Liver (tissue), 3 donors: ENCODE measurements at regions not wholly inside any gene's neighbourhood (a gene's known extent, or its start where the extent isn't known, plus 50 kb on each side); places are given as distances from the start of the nearest gene placed in this dataset.

Source experiments
- EGR1 ChIP-seq, 2 donors: IDR thresholded peaks; 2 replicates each; pipeline ENCODE4 v1.6.1; 2016 to 2018; ENCODE audit warnings: antibody characterized with exemption in 2 of 2, low read depth in 2 of 2
- FOXA1 ChIP-seq: IDR thresholded peaks from 2 replicates; pipeline ENCODE4 v1.6.1; 2016; ENCODE audit warnings: antibody characterized with exemption
- GABPA ChIP-seq, 2 donors: IDR thresholded peaks in 1 of 2; conservative IDR thresholded peaks in 1 of 2; 2 replicates each; pipeline ENCODE4 v1.6.1; 2016; ENCODE audit warnings: antibody characterized with exemption in 2 of 2, mild to moderate bottlenecking in 1 of 2, moderate library complexity in 1 of 2
- HNF4G ChIP-seq: IDR thresholded peaks from 2 replicates; pipeline ENCODE4 v1.6.1; 2016; ENCODE audit warnings: antibody characterized with exemption
- JUND ChIP-seq, 2 donors: IDR thresholded peaks; 2 replicates each; pipeline ENCODE4 v1.6.1; 2016; ENCODE audit warnings: antibody characterized with exemption in 2 of 2
- SP1 ChIP-seq: IDR thresholded peaks from 2 replicates; pipeline ENCODE4 v1.6.1; 2018; ENCODE audit warnings: antibody characterized with exemption, mild to moderate bottlenecking
- TAF1 ChIP-seq: conservative IDR thresholded peaks from 2 replicates; pipeline ENCODE4 v1.6.1; 2016; ENCODE audit warnings: antibody characterized with exemption, mild to moderate bottlenecking
- TF ChIP-seq, protein P1 (sequence below): fragments of 150-350 bp; IDR thresholded peaks from 2 replicates; pipeline ENCODE4 v1.5.1; 2017; ENCODE audit warnings: improper control_type of control experiment, low read depth, low read length; ENCODE audit not compliant: missing input control
- TF ChIP-seq, protein P2 (sequence below): IDR thresholded peaks from 2 replicates; pipeline ENCODE4 v1.6.1; 2016; ENCODE audit warnings: antibody characterized with exemption
- TF ChIP-seq, protein P3 (sequence below): IDR thresholded peaks from 2 replicates; pipeline ENCODE4 v1.6.1; 2016; ENCODE audit warnings: antibody characterized with exemption
- TF ChIP-seq, protein P4 (sequence below): IDR thresholded peaks from 2 replicates; pipeline ENCODE4 v1.6.1; 2016; ENCODE audit warnings: antibody characterized with exemption
- donor health status: healthy.
- donor health status: healthy.

DNA sequence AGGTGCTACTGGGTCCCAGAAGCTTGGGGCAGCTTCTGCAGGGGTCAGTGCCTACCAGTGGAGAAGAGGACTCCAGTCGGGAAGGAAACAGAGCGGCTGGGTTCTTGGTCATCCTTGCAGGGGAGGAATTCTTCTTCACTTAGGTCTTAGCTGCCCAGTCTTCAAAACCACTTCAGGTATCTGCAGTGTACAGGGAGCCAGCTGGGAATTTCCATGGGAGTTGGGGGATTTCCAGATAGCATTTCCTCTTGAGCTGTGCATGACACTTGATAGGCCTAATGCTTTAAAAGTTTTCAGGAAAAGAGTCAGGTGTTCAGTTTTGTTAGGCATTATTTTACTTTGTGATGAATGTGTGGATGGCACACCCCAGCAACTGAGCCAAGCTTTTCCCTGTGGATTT is 58.1 kb upstream of the ENPP6 start:
- TF ChIP-seq, protein P1, sequence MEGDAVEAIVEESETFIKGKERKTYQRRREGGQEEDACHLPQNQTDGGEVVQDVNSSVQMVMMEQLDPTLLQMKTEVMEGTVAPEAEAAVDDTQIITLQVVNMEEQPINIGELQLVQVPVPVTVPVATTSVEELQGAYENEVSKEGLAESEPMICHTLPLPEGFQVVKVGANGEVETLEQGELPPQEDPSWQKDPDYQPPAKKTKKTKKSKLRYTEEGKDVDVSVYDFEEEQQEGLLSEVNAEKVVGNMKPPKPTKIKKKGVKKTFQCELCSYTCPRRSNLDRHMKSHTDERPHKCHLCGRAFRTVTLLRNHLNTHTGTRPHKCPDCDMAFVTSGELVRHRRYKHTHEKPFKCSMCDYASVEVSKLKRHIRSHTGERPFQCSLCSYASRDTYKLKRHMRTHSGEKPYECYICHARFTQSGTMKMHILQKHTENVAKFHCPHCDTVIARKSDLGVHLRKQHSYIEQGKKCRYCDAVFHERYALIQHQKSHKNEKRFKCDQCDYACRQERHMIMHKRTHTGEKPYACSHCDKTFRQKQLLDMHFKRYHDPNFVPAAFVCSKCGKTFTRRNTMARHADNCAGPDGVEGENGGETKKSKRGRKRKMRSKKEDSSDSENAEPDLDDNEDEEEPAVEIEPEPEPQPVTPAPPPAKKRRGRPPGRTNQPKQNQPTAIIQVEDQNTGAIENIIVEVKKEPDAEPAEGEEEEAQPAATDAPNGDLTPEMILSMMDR = no peak
- TF ChIP-seq SP1 (no peak), HNF4G (no peak), JUND (IDR thresholded peaks at IDR 0.05) (no peak), EGR1 (IDR thresholded peaks at IDR 0.05; ENCODE audit: low read depth in 2 of 2) (no peak), FOXA1 (no peak), GABPA (IDR thresholded peaks at IDR 0.05 in 1 of 2, conservative IDR thresholded peaks at IDR 0.05 in 1 of 2) (no peak), TAF1 (no peak)
- TF ChIP-seq, protein P2, sequence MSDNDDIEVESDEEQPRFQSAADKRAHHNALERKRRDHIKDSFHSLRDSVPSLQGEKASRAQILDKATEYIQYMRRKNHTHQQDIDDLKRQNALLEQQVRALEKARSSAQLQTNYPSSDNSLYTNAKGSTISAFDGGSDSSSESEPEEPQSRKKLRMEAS = no peak
- TF ChIP-seq, protein P3, sequence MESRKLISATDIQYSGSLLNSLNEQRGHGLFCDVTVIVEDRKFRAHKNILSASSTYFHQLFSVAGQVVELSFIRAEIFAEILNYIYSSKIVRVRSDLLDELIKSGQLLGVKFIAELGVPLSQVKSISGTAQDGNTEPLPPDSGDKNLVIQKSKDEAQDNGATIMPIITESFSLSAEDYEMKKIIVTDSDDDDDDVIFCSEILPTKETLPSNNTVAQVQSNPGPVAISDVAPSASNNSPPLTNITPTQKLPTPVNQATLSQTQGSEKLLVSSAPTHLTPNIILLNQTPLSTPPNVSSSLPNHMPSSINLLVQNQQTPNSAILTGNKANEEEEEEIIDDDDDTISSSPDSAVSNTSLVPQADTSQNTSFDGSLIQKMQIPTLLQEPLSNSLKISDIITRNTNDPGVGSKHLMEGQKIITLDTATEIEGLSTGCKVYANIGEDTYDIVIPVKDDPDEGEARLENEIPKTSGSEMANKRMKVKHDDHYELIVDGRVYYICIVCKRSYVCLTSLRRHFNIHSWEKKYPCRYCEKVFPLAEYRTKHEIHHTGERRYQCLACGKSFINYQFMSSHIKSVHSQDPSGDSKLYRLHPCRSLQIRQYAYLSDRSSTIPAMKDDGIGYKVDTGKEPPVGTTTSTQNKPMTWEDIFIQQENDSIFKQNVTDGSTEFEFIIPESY = no peak
- TF ChIP-seq, protein P4, sequence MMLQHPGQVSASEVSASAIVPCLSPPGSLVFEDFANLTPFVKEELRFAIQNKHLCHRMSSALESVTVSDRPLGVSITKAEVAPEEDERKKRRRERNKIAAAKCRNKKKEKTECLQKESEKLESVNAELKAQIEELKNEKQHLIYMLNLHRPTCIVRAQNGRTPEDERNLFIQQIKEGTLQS = no peak
